ENCODE measurements at regions not wholly inside any gene's neighbourhood (a gene's known extent, or its start where the extent isn't known, plus 50 kb on each side); places are given as distances from the start of the nearest gene placed in this dataset.

GRCh38 chr12:19075711-19076340 is 53.7 kb upstream of the PLEKHA5 start:
- H3K9me3 Mint-ChIP-seq (ENCODE audit: low read depth, unreplicated experiment) = peaks cover 2% of the 10 kb centered on the region
- no peaks in the 10 kb centered on the region for H3K27me3 Mint-ChIP-seq (ENCODE audit: unreplicated experiment)
- DNase-seq = no peak
- intact Hi-C loops (cut with micrococcal nuclease; ENCODE audit: unreplicated experiment) = no loop called here
- no peaks in the 10 kb centered on the region for H3K4me1 Mint-ChIP-seq (ENCODE audit: low read depth, unreplicated experiment)
- H3K36me3 Mint-ChIP-seq (ENCODE audit: insufficient read depth, unreplicated experiment) = no peaks in the 10 kb centered on the region
- H3K4me3 Mint-ChIP-seq (ENCODE audit: low read depth, unreplicated experiment) = no peak overlapping the region
- H3K27ac Mint-ChIP-seq (ENCODE audit: unreplicated experiment) = no peak overlapping the region
- no TSS peak for BruUV-seq (replicated peaks)
- TF ChIP-seq CTCF (IDR thresholded peaks at IDR 0.05; ENCODE audit: unreplicated experiment) = no peak
- CTCF ChIA-PET = no interaction called here
